Neural cell (in vitro differentiated cells): ENCODE measurements at regions not wholly inside any gene's neighbourhood (a gene's known extent, or its start where the extent isn't known, plus 50 kb on each side); places are given as distances from the start of the nearest gene placed in this dataset.
"Not testable (repeated sequence)": the region's sequence is repeated elsewhere in the genome, so short reads cannot be mapped to it uniquely, and the experiment has no call there.

ENCODE experiments used
- EP300 ChIP-seq: fragments of 450-650 bp; conservative IDR thresholded peaks from 2 replicates; pipeline ENCODE4 v1.6.1; 2014; ENCODE audit warnings: antibody characterized with exemption, mild to moderate bottlenecking, moderate library complexity; ENCODE audit not compliant: poor library complexity, severe bottlenecking
- EZH2 ChIP-seq: fragments of 200-600, 300-800 bp; shearing (Covaris generic), sonication (generic); IDR thresholded peaks from 2 replicates; pipeline ENCODE4 v1.6.1; 2014; ENCODE audit warnings: antibody characterized with exemption, low read length, borderline replicate concordance, mild to moderate bottlenecking; ENCODE audit not compliant: insufficient read depth, poor library complexity, severe bottlenecking
- MXI1 ChIP-seq: fragments of 450-650 bp; conservative IDR thresholded peaks from 2 replicates; pipeline ENCODE4 v1.6.1; 2014; ENCODE audit warnings: antibody characterized with exemption, mild to moderate bottlenecking; ENCODE audit not compliant: poor library complexity, severe bottlenecking
- POLR2AphosphoS5 ChIP-seq: IDR thresholded peaks from 2 replicates; pipeline ENCODE4 v1.6.1; 2012
- TF ChIP-seq, protein P1 (sequence below): fragments of 450-650 bp; IDR thresholded peaks from 2 replicates; pipeline ENCODE4 v1.5.1; 2014; ENCODE audit warnings: antibody characterized with exemption, mild to moderate bottlenecking, moderate library complexity; ENCODE audit not compliant: poor library complexity, severe bottlenecking

DNA sequence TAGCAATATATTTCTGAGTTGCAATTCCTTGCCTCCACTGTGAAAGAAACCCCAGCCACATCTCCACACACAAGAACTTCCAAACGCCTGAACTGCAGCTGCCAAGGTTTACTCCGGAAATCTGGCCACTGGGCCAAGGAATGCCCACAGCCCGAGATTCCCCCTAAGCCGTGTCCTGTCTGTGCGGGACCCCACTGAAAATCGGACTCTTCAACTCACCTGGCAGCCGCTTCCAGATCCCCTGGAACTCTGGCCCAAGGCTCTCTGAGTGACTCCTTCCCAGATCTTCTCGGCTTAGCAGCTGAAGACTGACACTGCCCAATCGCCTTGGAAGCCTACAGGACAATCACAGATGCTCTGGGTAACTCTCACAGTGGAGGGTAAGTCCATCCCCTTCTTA is 256.3 kb upstream of the GULP1 start:
- TF ChIP-seq, protein P1, sequence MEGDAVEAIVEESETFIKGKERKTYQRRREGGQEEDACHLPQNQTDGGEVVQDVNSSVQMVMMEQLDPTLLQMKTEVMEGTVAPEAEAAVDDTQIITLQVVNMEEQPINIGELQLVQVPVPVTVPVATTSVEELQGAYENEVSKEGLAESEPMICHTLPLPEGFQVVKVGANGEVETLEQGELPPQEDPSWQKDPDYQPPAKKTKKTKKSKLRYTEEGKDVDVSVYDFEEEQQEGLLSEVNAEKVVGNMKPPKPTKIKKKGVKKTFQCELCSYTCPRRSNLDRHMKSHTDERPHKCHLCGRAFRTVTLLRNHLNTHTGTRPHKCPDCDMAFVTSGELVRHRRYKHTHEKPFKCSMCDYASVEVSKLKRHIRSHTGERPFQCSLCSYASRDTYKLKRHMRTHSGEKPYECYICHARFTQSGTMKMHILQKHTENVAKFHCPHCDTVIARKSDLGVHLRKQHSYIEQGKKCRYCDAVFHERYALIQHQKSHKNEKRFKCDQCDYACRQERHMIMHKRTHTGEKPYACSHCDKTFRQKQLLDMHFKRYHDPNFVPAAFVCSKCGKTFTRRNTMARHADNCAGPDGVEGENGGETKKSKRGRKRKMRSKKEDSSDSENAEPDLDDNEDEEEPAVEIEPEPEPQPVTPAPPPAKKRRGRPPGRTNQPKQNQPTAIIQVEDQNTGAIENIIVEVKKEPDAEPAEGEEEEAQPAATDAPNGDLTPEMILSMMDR = not testable (repeated sequence)
- not testable (repeated sequence) for TF ChIP-seq POLR2AphosphoS5, EP300, MXI1, EZH2
